RWPE1 (cell line): ENCODE measurements at regions not wholly inside any gene's neighbourhood (a gene's known extent, or its start where the extent isn't known, plus 50 kb on each side); places are given as distances from the start of the nearest gene placed in this dataset.
"Not testable (repeated sequence)": the region's sequence is repeated elsewhere in the genome, so short reads cannot be mapped to it uniquely, and the experiment has no call there.

Experiments
- CTCF ChIA-PET: fragments of 350-600 bp; sonication (Branson Sonifier 250); formaldehyde crosslinking; extraction: SDS; loops from one replicate; lab custom pipeline; 2021; lab: Yijun Ruan, JAX
- POLR2A ChIA-PET: fragments of 400-600 bp; formaldehyde crosslinking; extraction: SDS; loops from one replicate; lab custom pipeline; 2020; ENCODE audit warnings: antibody characterized with exemption; ENCODE audit not compliant: low non-redundant PET; lab: Yijun Ruan, JAX
- DNase-seq: peaks from one replicate; pipeline ENCODE4 v3.0.0; 2012; ENCODE audit warnings: low spot score
- H3K27ac ChIP-seq: fragments of 450-650 bp; 2 replicates; pipeline ENCODE4 v1.5.1; 2017
- CTCF ChIP-seq: fragments of 450-650 bp; conservative IDR thresholded peaks from 2 replicates; pipeline ENCODE4 v1.5.1; 2017; ENCODE audit warnings: low read depth, mild to moderate bottlenecking

- no peak for DNase-seq
- ChIA-PET POLR2A (no interaction called here), CTCF (interaction anchor here (0.6 kb wide), 1 partner anchor 1234 kb away, joined by 3 read pairs; no protein-coding TSS in a partner anchor)
- TF ChIP-seq CTCF = no peak
- H3K27ac ChIP-seq = no peak overlapping the region
These were observed 377.7 kb downstream of the GLRX3 start for GRCh38 chr10:130513686-130514476.

DNA sequence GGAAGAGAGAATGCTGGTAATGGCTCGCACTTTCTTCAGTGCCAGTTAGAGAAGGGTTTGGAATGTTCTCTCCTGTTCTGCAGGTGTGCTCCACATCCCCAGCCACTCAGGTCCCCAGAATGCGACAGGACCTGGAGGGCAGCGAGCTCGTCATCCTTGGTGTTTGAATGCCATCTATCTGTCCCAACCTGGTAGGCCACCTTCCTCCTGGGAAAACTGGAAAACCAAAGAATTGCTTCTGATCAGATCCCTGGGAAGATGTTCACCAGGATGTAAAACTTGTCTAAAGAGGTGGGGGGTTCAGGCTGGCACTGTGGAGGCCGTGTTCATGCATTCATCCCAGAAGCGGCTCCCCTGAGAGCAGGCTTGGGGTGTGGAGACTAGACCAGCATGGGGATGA is 379.5 kb downstream of the GLRX3 start:
- ChIA-PET POLR2A (no interaction called here), CTCF (interaction anchor here (0.5 kb wide), 1 partner anchor 67 kb away, joined by 6 read pairs; no protein-coding TSS in a partner anchor)
- no peak for TF ChIP-seq CTCF
- no peak overlapping the region for H3K27ac ChIP-seq
- no peak for DNase-seq

GRCh38 chr10:130516141-130516735 is 380.0 kb downstream of the GLRX3 start:
- DNase-seq = no peak
- POLR2A ChIA-PET = no interaction called here
- no peak for TF ChIP-seq CTCF
- no peak overlapping the region for H3K27ac ChIP-seq
- CTCF ChIA-PET = no interaction called here

GRCh38 chr10:130518921-130519320 is 382.7 kb downstream of the GLRX3 start:
- H3K27ac ChIP-seq, DNase-seq, CTCF ChIA-PET, POLR2A ChIA-PET: not testable (repeated sequence)

- no peak for DNase-seq
- ChIA-PET POLR2A (no interaction called here), CTCF (no interaction called here)
- TF ChIP-seq CTCF = no peak
- H3K27ac ChIP-seq = no peak overlapping the region
These were observed 383.6 kb downstream of the GLRX3 start for GRCh38 chr10:130519791-130520190.

DNA sequence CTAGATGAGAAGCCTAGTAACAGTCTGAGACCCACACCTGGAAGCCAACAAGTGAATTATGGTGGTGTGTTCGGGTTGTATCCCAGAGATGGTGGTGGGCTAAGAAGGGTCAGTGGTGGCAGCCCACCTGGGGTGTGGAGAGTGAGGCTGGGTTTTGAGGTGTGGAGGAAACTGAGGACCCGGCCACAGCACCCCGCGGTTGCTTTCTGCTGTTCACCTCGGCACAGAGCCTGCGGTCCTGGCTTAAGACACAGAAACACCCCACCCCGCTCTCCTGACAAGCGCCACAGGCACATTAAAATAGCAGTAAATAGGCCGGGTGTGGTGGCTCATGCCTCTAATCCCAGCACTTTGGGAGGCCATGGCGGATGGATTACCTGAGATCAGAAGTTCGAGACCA is 395.1 kb downstream of the GLRX3 start:
- no peak for TF ChIP-seq CTCF
- POLR2A ChIA-PET = no interaction called here
- DNase-seq = no peak
- H3K27ac ChIP-seq = no peak overlapping the region
- CTCF ChIA-PET = no interaction called here

DNA sequence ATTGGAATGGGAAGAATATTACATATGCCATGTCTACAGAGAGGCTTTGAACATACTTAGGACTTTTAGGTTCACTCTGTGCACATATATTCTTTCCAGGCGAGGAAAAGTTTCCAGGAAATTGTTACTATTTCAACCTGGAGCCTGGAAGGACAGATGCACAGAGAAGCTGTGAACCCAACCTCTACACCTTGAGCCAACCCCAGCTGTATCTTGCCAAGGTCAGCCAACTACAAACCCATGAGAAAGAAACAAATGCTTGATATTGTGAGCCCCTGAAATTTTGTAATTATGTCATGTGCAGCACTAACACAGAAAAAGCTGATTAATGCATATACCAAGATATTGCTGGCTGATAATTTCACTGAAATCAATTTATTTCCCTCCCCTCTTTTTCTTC is 404.9 kb downstream of the GLRX3 start:
- ChIA-PET CTCF (no interaction called here), POLR2A (no interaction called here)
- no peak for DNase-seq
- H3K27ac ChIP-seq = no peak overlapping the region
- no peak for TF ChIP-seq CTCF
